Loucy (cell line): ENCODE measurements at regions not wholly inside any gene's neighbourhood (a gene's known extent, or its start where the extent isn't known, plus 50 kb on each side); places are given as distances from the start of the nearest gene placed in this dataset.

Experiments
- EZH2phosphoT487 ChIP-seq: fragments of 200-600 bp; IDR thresholded peaks from 2 replicates; pipeline ENCODE4 v1.6.1; 2018; ENCODE audit warnings: antibody characterized with exemption, mild to moderate bottlenecking, moderate library complexity, borderline replicate concordance
- TF ChIP-seq, protein P1 (sequence below): fragments of 200-600 bp; sonication (generic); conservative IDR thresholded peaks from 2 replicates; pipeline ENCODE4 v1.5.1; 2014; ENCODE audit warnings: mild to moderate bottlenecking, antibody characterized with exemption, low read length

- TF ChIP-seq, protein P1, sequence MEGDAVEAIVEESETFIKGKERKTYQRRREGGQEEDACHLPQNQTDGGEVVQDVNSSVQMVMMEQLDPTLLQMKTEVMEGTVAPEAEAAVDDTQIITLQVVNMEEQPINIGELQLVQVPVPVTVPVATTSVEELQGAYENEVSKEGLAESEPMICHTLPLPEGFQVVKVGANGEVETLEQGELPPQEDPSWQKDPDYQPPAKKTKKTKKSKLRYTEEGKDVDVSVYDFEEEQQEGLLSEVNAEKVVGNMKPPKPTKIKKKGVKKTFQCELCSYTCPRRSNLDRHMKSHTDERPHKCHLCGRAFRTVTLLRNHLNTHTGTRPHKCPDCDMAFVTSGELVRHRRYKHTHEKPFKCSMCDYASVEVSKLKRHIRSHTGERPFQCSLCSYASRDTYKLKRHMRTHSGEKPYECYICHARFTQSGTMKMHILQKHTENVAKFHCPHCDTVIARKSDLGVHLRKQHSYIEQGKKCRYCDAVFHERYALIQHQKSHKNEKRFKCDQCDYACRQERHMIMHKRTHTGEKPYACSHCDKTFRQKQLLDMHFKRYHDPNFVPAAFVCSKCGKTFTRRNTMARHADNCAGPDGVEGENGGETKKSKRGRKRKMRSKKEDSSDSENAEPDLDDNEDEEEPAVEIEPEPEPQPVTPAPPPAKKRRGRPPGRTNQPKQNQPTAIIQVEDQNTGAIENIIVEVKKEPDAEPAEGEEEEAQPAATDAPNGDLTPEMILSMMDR: no peak
- no peak for TF ChIP-seq EZH2phosphoT487
Observed at GRCh38 chr1:201701831-201702230, 127.1 kb upstream of the IPO9 start.
